Mesothelial cell of epicardium (in vitro differentiated cells): ENCODE measurements at regions not wholly inside any gene's neighbourhood (a gene's known extent, or its start where the extent isn't known, plus 50 kb on each side); places are given as distances from the start of the nearest gene placed in this dataset.

Source experiments
- DNase-seq, 2 experiments: peaks; one replicate each; pipeline ENCODE4 v3.0.0; 2021; ENCODE audit warnings: low spot score in 2 of 2; ENCODE audit not compliant: unreplicated experiment in 2 of 2
- H3K27ac Mint-ChIP-seq: 2 replicates; pipeline ENCODE4 v1.8.0; 2021; ENCODE audit warnings: mixed read lengths
- H3K27me3 Mint-ChIP-seq: 2 replicates; pipeline ENCODE4 v1.8.0; 2021; ENCODE audit warnings: low read depth, mixed read lengths
- H3K36me3 Mint-ChIP-seq: 2 replicates; pipeline ENCODE4 v1.8.0; 2021; ENCODE audit warnings: mixed read lengths
- H3K4me1 Mint-ChIP-seq: 2 replicates; pipeline ENCODE4 v1.8.0; 2021; ENCODE audit warnings: mixed read lengths
- H3K4me3 Mint-ChIP-seq: 2 replicates; pipeline ENCODE4 v1.8.0; 2021; ENCODE audit warnings: mild to moderate bottlenecking, moderate library complexity, mixed read lengths
- H3K9me3 Mint-ChIP-seq: 2 replicates; pipeline ENCODE4 v1.8.0; 2021; ENCODE audit warnings: mixed read lengths
- CTCF ChIP-seq: fragments of 200-600 bp; sonication (generic); IDR thresholded peaks from one replicate; pipeline ENCODE4 v1.5.0; 2021; ENCODE audit warnings: antibody characterized with exemption; ENCODE audit not compliant: unreplicated experiment

GRCh38 chr15:24039683-24040082, 352.6 kb upstream of the NDN start:
- H3K9me3 Mint-ChIP-seq, result peaks cover 42% of the 10 kb centered on the region
- H3K27ac Mint-ChIP-seq, result no peak overlapping the region
- H3K36me3 Mint-ChIP-seq, result no peaks in the 10 kb centered on the region
- DNase-seq, result no peak
- H3K4me3 Mint-ChIP-seq, result no peak overlapping the region
- no peaks in the 10 kb centered on the region for H3K27me3 Mint-ChIP-seq
- no peak for TF ChIP-seq CTCF
- no peaks in the 10 kb centered on the region for H3K4me1 Mint-ChIP-seq

GRCh38 chr15:24054547-24055245, 367.6 kb upstream of the NDN start:
- Mint-ChIP-seq H3K27me3 (no peaks in the 10 kb centered on the region), H3K4me1 (no peaks in the 10 kb centered on the region), H3K36me3 (no peaks in the 10 kb centered on the region), H3K4me3 (no peak overlapping the region), H3K9me3 (peaks cover 27% of the 10 kb centered on the region), H3K27ac (no peak overlapping the region)
- no peak for DNase-seq
- no peak for TF ChIP-seq CTCF

- no peak for DNase-seq
- no peak overlapping the region for H3K27ac Mint-ChIP-seq
- TF ChIP-seq CTCF, result no peak
- H3K27me3 Mint-ChIP-seq, result no peaks in the 10 kb centered on the region
- H3K4me3 Mint-ChIP-seq, result no peak overlapping the region
- no peaks in the 10 kb centered on the region for H3K4me1 Mint-ChIP-seq
- no peaks in the 10 kb centered on the region for H3K36me3 Mint-ChIP-seq
- peaks cover 40% of the 10 kb centered on the region for H3K9me3 Mint-ChIP-seq
Measured at GRCh38 chr15:24067733-24068501, 380.8 kb upstream of the NDN start.

GRCh38 chr15:24075420-24076089, 388.4 kb upstream of the NDN start:
- Mint-ChIP-seq H3K36me3 (peaks cover 1% of the 10 kb centered on the region), H3K27me3 (no peaks in the 10 kb centered on the region), H3K4me3 (no peak overlapping the region), H3K4me1 (no peaks in the 10 kb centered on the region), H3K9me3 (peaks cover 34% of the 10 kb centered on the region), H3K27ac (no peak overlapping the region)
- no peak for TF ChIP-seq CTCF
- no peak for DNase-seq

- peaks cover 34% of the 10 kb centered on the region for H3K9me3 Mint-ChIP-seq
- peaks cover 1% of the 10 kb centered on the region for H3K36me3 Mint-ChIP-seq
- no peak overlapping the region for H3K4me3 Mint-ChIP-seq
- H3K4me1 Mint-ChIP-seq, result no peaks in the 10 kb centered on the region
- no peaks in the 10 kb centered on the region for H3K27me3 Mint-ChIP-seq
- H3K27ac Mint-ChIP-seq, result no peak overlapping the region
- DNase-seq, result no peak
- TF ChIP-seq CTCF, result no peak
Measured at GRCh38 chr15:24076090-24076784, 389.1 kb upstream of the NDN start.
